Mesenchymal stem cell (in vitro differentiated cells and primary cell): ENCODE measurements at regions not wholly inside any gene's neighbourhood (a gene's known extent, or its start where the extent isn't known, plus 50 kb on each side); places are given as distances from the start of the nearest gene placed in this dataset.

Experiments
- DNase-seq: peaks from one replicate; pipeline ENCODE4 v3.0.0-alpha.2; 2013
- H2AFZ ChIP-seq: one replicate; pipeline ENCODE4 v1.6.1; 2013; ENCODE audit warnings: low read depth, mild to moderate bottlenecking, control low read depth, inconsistent platforms, low read length, moderate library complexity
- H2AK5ac ChIP-seq: 2 replicates; pipeline ENCODE4 v1.6.1; 2013; ENCODE audit warnings: low read length, moderate library complexity, mild to moderate bottlenecking, inconsistent platforms; ENCODE audit not compliant: severe bottlenecking
- H2BK120ac ChIP-seq: one replicate; pipeline ENCODE4 v1.6.1; 2013; ENCODE audit warnings: low read depth, mild to moderate bottlenecking, inconsistent platforms, low read length, moderate library complexity
- H2BK12ac ChIP-seq, 2 experiments: one replicate each; pipeline ENCODE4 v1.6.1; 2013; ENCODE audit warnings: inconsistent platforms in 2 of 2, low read length in 2 of 2, mild to moderate bottlenecking in 2 of 2, moderate library complexity in 2 of 2, control low read depth in 1 of 2
- H2BK15ac ChIP-seq: one replicate; pipeline ENCODE4 v1.6.1; 2013; ENCODE audit warnings: mild to moderate bottlenecking, low read depth, inconsistent platforms; ENCODE audit not compliant: poor library complexity, severe bottlenecking
- H2BK5ac ChIP-seq: 2 replicates; pipeline ENCODE4 v1.6.1; 2013; ENCODE audit warnings: low read depth, mild to moderate bottlenecking, low read length, control low read depth, inconsistent platforms; ENCODE audit not compliant: poor library complexity, severe bottlenecking
- H3K14ac ChIP-seq, 2 experiments: one replicate each; pipeline ENCODE4 v1.6.1; 2013; ENCODE audit warnings: inconsistent platforms in 2 of 2, low read length in 2 of 2, control low read depth in 1 of 2, mild to moderate bottlenecking in 1 of 2, moderate library complexity in 1 of 2
- H3K18ac ChIP-seq, 2 experiments: one replicate each; pipeline ENCODE4 v1.6.1; 2013; ENCODE audit warnings: inconsistent platforms in 2 of 2, low read length in 2 of 2, control low read depth in 1 of 2, low read depth in 1 of 2, mild to moderate bottlenecking in 1 of 2
- H3K23ac ChIP-seq, 2 experiments: one replicate each; pipeline ENCODE4 v1.6.1; 2013; ENCODE audit warnings: inconsistent platforms in 2 of 2, low read length in 2 of 2, mild to moderate bottlenecking in 2 of 2, moderate library complexity in 2 of 2, control low read depth in 1 of 2
- H3K27ac ChIP-seq: 2 replicates; pipeline ENCODE4 v1.5.1; 2013; ENCODE audit warnings: mild to moderate bottlenecking, moderate library complexity, low read length, control low read depth, inconsistent platforms; ENCODE audit not compliant: poor library complexity, severe bottlenecking
- H3K27me3 ChIP-seq, 2 experiments: 2 replicates each; pipeline versions ENCODE4 v1.6.1 to v1.7.0; 2013; ENCODE audit warnings: low read length in 2 of 2, mild to moderate bottlenecking in 2 of 2, moderate library complexity in 2 of 2, control low read depth in 1 of 2, inconsistent platforms in 1 of 2; ENCODE audit not compliant: control insufficient read depth in 1 of 2, insufficient read depth in 1 of 2
- H3K36me3 ChIP-seq, 2 experiments: 2 replicates each; pipeline versions ENCODE4 v1.6.1 to v1.7.0; 2013; ENCODE audit warnings: low read length in 2 of 2, control low read depth in 1 of 2, inconsistent platforms in 1 of 2, low read depth in 1 of 2, mild to moderate bottlenecking in 1 of 2; ENCODE audit not compliant: insufficient read depth in 2 of 2, control insufficient read depth in 1 of 2
- H3K4ac ChIP-seq, 2 experiments: one replicate each; pipeline ENCODE4 v1.6.1; 2013; ENCODE audit warnings: inconsistent platforms in 2 of 2, low read length in 2 of 2, mild to moderate bottlenecking in 2 of 2, moderate library complexity in 2 of 2, control low read depth in 1 of 2, low read depth in 1 of 2
- H3K4me1 ChIP-seq: 2 replicates; pipeline ENCODE4 v1.6.1; 2013; ENCODE audit warnings: low read depth, low read length, control low read depth; ENCODE audit not compliant: control insufficient read depth, insufficient read depth
- H3K4me2 ChIP-seq: 2 replicates; pipeline ENCODE4 v1.6.1; 2013; ENCODE audit warnings: low read length, mild to moderate bottlenecking, inconsistent platforms; ENCODE audit not compliant: poor library complexity, severe bottlenecking
- H3K4me3 ChIP-seq, 2 experiments: 2 replicates each; pipeline versions ENCODE4 v1.5.1 to v1.7.0; 2013; ENCODE audit warnings: low read length in 2 of 2, mild to moderate bottlenecking in 2 of 2, control low read depth in 1 of 2, low read depth in 1 of 2; ENCODE audit not compliant: insufficient read depth in 1 of 2
- H3K79me1 ChIP-seq: replicated peaks from 2 replicates; pipeline ENCODE4 v1.6.1; 2013; ENCODE audit warnings: mild to moderate bottlenecking, control low read depth, low read length, inconsistent platforms; ENCODE audit not compliant: poor library complexity, severe bottlenecking
- H3K9ac ChIP-seq: 2 replicates; pipeline ENCODE4 v1.7.0; 2013; ENCODE audit warnings: mild to moderate bottlenecking, low read length, moderate library complexity
- H3K9me3 ChIP-seq: 2 replicates; pipeline ENCODE4 v1.7.0; 2013; ENCODE audit warnings: mild to moderate bottlenecking, low read length; ENCODE audit not compliant: control insufficient read depth
- H4K8ac ChIP-seq: one replicate; pipeline ENCODE4 v1.6.1; 2013; ENCODE audit warnings: inconsistent platforms, mild to moderate bottlenecking, low read length, moderate library complexity
- H4K91ac ChIP-seq: one replicate; pipeline ENCODE4 v1.6.1; 2013; ENCODE audit warnings: mild to moderate bottlenecking, low read length, inconsistent platforms
- WGBS: methylation state at CpG from one replicate; pipeline ENCODE4 v1.1.7; 2013; ENCODE audit warnings: mixed read lengths; 5-methylcytosine and 5-hydroxymethylcytosine counted together

DNA sequence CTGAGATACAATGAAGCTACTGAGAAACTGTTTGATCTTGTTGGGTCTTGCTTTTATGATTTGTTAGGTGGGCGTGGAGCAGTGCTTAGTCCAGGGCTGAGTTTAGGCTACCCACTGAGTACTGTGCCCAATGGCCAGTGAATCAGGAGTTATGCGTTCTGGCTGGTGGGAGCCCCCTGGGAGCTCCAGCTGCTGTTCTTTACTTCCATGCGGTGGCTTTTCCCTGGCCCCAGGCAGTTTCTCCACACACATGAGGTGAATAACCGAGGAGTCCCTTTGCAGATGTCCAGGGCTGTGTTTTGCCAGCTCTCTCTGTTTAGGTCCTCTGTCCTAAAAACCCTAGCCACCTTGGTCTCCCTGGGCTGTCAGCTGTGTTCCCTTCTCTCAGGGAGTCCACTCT is 106.5 kb downstream of the KLF13 start:
- peak overlapping the region; percentile 26 to 44 for H3K18ac ChIP-seq
- peak overlapping the region; percentile 76 to 80 for H2BK12ac ChIP-seq
- no peaks in the 10 kb centered on the region for H3K27me3 ChIP-seq
- 91% methylated on average over 4 of the region's 4 CpGs for WGBS
- H3K23ac ChIP-seq = no peak overlapping the region
- H3K9ac ChIP-seq = no peak overlapping the region
- no peak overlapping the region for H3K27ac ChIP-seq
- no peak overlapping the region for H2AFZ ChIP-seq
- H3K14ac ChIP-seq = no peak overlapping the region
- H3K79me1 ChIP-seq = no peaks in the 10 kb centered on the region
- H2BK15ac ChIP-seq = peak overlapping the region; percentile 73
- no peak overlapping the region for H2BK5ac ChIP-seq
- no peaks in the 10 kb centered on the region for H3K9me3 ChIP-seq
- no peak overlapping the region for H4K8ac ChIP-seq
- no peak overlapping the region for H3K4me3 ChIP-seq
- H3K4ac ChIP-seq = peak overlapping the region in 1 of 2 experiments; percentile 19
- H3K36me3 ChIP-seq = no peaks in the 10 kb centered on the region
- no peak overlapping the region for H2BK120ac ChIP-seq
- peaks cover 3% of the 10 kb centered on the region for H3K4me1 ChIP-seq
- peak overlapping the region; percentile 92 for H4K91ac ChIP-seq
- no peak overlapping the region for H2AK5ac ChIP-seq
- DNase-seq = no peak
- no peak overlapping the region for H3K4me2 ChIP-seq

DNA sequence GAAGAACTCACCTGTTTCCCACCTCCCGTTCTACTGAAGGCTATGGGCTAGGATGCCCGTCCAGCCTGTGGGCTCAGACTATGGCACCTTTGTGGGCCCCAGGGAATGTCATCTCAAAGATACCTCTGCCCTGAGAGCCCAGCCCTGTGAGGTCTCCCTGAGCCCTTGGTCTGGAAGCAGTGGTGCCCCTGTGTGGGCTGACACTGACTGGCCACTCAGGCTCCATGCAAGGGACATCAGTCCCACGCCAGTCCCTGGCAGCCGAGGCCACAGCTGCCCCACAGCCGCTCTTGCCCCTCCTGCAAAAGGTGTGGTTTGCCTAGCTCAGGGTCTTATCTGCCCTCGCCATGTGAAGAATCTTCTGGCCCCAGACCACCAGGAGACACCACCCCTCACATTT is 106.9 kb downstream of the KLF13 start:
- no peaks in the 10 kb centered on the region for H3K36me3 ChIP-seq
- H3K18ac ChIP-seq = peak overlapping the region; percentile 26 to 44
- WGBS = over 99% methylated on average over 5 of the region's 6 CpGs
- H3K9me3 ChIP-seq = no peaks in the 10 kb centered on the region
- H3K9ac ChIP-seq = no peak overlapping the region
- no peak for DNase-seq
- peak overlapping the region in 1 of 2 experiments; percentile 35 for H3K14ac ChIP-seq
- no peak overlapping the region for H2BK5ac ChIP-seq
- H3K4me2 ChIP-seq = no peak overlapping the region
- no peaks in the 10 kb centered on the region for H3K79me1 ChIP-seq
- peaks cover 0 to 3% of the 10 kb centered on the region in 2 experiments for H3K27me3 ChIP-seq
- H3K4ac ChIP-seq = peak overlapping the region; percentile 19 to 62
- H4K8ac ChIP-seq = peak overlapping the region; percentile 42
- no peak overlapping the region for H3K23ac ChIP-seq
- H2BK12ac ChIP-seq = peak overlapping the region; percentile 76 to 80
- peak overlapping the region; percentile 92 for H4K91ac ChIP-seq
- H3K4me1 ChIP-seq = peaks cover 3% of the 10 kb centered on the region
- peak overlapping the region; percentile 73 for H2BK15ac ChIP-seq
- no peak overlapping the region for H2BK120ac ChIP-seq
- no peak overlapping the region for H2AFZ ChIP-seq
- H2AK5ac ChIP-seq = no peak overlapping the region
- H3K4me3 ChIP-seq = no peak overlapping the region
- H3K27ac ChIP-seq = no peak overlapping the region

DNA sequence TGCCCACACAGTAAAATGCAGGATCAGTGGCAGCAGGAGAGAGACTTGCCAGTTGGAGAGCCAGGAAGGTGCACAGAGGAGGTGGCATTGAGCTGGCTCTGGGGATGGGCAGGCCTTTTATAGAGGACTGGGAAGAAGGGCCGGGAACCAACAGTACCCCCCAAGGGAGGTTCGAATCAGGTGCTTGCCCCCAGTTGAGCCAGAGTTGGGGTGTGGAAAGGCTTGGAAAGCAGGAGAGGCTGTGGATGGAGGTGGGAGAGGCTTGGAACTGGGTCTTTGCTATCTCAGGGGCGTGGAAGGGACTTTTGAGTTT is 107.6 kb downstream of the KLF13 start:
- Histone ChIP-seq H3K14ac (peak overlapping the region; percentile 12 to 13), H3K79me1 (no peaks in the 10 kb centered on the region), H3K4me3 (peak overlapping the region in 1 of 2 experiments; percentile 70), H2AK5ac (no peak overlapping the region), H3K4me1 (peaks cover 3% of the 10 kb centered on the region), H3K27me3 (peaks cover 0 to 3% of the 10 kb centered on the region in 2 experiments), H3K4ac (peak overlapping the region in 1 of 2 experiments; percentile 5), H3K18ac (peak overlapping the region; percentile 6 to 90), H2BK120ac (peak overlapping the region; percentile 96), H4K91ac (peak overlapping the region; percentile 8), H2BK15ac (no peak overlapping the region), H3K23ac (no peak overlapping the region), H2BK12ac (peak overlapping the region; percentile 69 to 94), H4K8ac (peak overlapping the region; percentile 99), H3K9ac (peak overlapping the region; percentile 87), H3K36me3 (no peaks in the 10 kb centered on the region), H3K9me3 (no peaks in the 10 kb centered on the region), H2BK5ac (no peak overlapping the region), H3K27ac (no peak overlapping the region), H3K4me2 (no peak overlapping the region), H2AFZ (peak overlapping the region; percentile 54)
- 91% methylated on average over 3 of the region's 3 CpGs for WGBS
- no peak for DNase-seq

DNA sequence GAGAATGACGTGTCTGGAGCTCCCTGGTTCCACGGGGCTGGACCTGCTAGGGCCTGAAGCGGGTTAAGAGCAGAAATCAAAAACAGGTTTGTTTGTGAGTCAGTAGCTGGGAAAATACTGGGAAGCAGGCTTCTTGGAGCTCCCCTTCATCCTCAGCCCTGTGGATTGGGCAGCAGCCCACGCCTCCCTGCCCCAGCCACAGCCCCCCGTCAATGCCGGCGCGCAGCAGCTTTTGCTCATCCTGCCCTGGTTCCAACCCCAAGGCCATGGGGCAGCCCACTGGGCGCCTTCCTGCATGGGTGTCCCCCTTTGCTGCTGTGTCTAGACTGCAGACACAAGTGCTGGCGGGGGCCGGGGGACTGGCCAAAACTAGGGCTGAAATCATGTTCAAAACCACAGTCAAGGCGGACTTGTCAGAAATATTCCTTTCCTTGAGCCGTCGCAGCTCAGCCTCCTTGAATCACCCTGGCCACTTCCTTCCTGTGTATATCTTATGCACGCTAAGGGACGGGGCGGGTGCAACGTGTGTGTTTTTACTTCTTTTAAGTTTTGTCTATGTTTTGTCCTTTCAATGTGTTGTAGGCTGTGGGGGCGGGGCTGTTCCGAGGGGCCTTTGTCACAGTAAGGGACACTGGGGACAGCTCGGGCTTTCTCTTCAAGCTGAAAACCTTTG is 108.1 kb downstream of the KLF13 start:
- peak overlapping the region; percentile 25 for H3K4me2 ChIP-seq
- no peaks in the 10 kb centered on the region for H3K36me3 ChIP-seq
- peak overlapping the region in 1 of 2 experiments; percentile 70 for H3K4me3 ChIP-seq
- H3K4me1 ChIP-seq = peaks cover 3% of the 10 kb centered on the region
- H3K4ac ChIP-seq = peak overlapping the region; percentile 63 to 75
- H2BK5ac ChIP-seq = no peak overlapping the region
- peaks cover 0 to 3% of the 10 kb centered on the region in 2 experiments for H3K27me3 ChIP-seq
- H2AK5ac ChIP-seq = no peak overlapping the region
- H3K27ac ChIP-seq = no peak overlapping the region
- no peaks in the 10 kb centered on the region for H3K79me1 ChIP-seq
- peak overlapping the region; percentile 96 for H2BK120ac ChIP-seq
- peak overlapping the region; percentile 20 to 86 for H3K23ac ChIP-seq
- peak overlapping the region; percentile 12 to 35 for H3K14ac ChIP-seq
- no peaks in the 10 kb centered on the region for H3K9me3 ChIP-seq
- WGBS = 17% methylated on average over 19 of the region's 21 CpGs
- H3K9ac ChIP-seq = peak overlapping the region; percentile 87
- H2AFZ ChIP-seq = peak overlapping the region; percentile 54
- peak overlapping the region; percentile 89 for H2BK15ac ChIP-seq
- peak overlapping the region; percentile 99 for H4K91ac ChIP-seq
- peak; percentile 97 for DNase-seq
- H2BK12ac ChIP-seq = peak overlapping the region; percentile 44 to 94
- peak overlapping the region; percentile 99 for H4K8ac ChIP-seq
- H3K18ac ChIP-seq = peak overlapping the region; percentile 6 to 90
